HL-60/S4 (cell line): ENCODE measurements at regions not wholly inside any gene's neighbourhood (a gene's known extent, or its start where the extent isn't known, plus 50 kb on each side); places are given as distances from the start of the nearest gene placed in this dataset.
"Not testable (repeated sequence)": the region's sequence is repeated elsewhere in the genome, so short reads cannot be mapped to it uniquely, and the experiment has no call there.

Experiments
- in situ Hi-C: fragments of 300-500 bp; cut with MboI; formaldehyde crosslinking; loops from 2 replicates; pipeline ENCODE4 v1.14.3; 2022; ENCODE audit warnings: low sequenced_read_pairs

- in situ Hi-C loops: no loop called here
These were observed 216.1 kb downstream of the TRIM36 start for GRCh38 chr5:114953565-114953964.

- in situ Hi-C loops: no loop called here
These were observed 216.8 kb downstream of the TRIM36 start for GRCh38 chr5:114952876-114953275.

DNA sequence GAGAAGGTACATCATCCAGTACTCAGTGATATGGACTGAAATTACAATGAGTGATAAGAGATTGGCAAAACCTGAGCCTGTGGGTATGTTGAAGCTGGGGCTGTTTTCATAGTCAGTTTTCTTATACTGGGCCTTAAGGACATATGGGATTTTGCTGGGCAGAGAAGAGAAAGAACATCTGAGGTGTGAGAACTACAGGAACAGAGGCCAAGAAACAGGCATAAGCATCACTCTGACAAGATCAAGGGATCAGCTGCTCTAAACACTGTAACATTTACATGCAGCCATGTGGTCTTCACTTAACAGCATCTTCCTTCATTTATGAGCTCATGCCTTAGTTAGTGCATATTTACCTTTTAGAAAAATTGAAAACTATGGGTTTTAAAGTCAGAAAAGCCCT, 220.0 kb downstream of the TRIM36 start:
- in situ Hi-C loops: no loop called here

GRCh38 chr5:114948986-114949621, 220.6 kb downstream of the TRIM36 start:
- in situ Hi-C loops: no loop called here

GRCh38 chr5:114948363-114948762, 221.3 kb downstream of the TRIM36 start:
- in situ Hi-C loops: no loop called here

GRCh38 chr5:114940709-114941108, 229.0 kb downstream of the TRIM36 start:
- in situ Hi-C loops: no loop called here

GRCh38 chr5:114935490-114935889, 234.2 kb downstream of the TRIM36 start:
- in situ Hi-C loops: no loop called here

DNA sequence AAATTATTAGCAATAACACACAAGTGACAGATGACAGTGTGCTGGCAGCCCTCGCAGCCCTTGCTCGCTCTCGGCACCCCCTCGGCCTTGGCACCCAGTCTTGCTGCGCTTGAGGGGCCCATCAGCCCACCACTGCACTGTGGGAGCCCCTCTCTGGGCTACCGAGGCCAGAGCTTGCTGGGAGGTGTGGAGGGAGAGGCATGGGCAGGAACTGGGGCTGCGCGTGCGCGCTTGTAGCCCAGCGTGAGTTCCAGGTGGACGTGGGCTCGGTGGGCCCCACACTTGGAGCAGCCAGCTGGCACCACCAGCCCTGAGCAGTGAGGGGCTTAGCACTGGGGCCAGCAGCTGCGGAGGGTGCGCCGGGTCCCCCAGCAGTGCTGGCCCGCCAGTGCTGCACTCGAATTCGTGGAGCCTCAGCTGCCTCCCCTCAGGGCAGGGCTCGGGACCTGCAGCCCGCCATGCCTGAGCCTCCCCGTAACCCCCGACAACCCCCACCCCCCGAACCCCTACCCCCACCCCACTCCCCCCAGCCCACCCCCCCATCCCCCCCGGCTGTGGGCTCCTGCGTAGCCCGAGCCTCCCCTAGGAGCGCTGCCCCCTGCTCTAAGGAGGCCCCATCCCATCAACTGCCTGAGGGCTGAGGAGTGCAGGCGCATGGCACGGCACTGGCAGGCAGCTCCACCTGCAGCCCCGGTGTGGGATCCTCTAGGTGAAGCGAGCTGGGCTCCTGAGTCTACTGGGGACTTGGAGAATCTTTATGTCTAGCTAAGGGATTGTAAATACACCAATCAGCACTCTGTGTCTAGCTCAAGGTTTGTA, 240.9 kb downstream of the TRIM36 start:
- in situ Hi-C loops: no loop called here

DNA sequence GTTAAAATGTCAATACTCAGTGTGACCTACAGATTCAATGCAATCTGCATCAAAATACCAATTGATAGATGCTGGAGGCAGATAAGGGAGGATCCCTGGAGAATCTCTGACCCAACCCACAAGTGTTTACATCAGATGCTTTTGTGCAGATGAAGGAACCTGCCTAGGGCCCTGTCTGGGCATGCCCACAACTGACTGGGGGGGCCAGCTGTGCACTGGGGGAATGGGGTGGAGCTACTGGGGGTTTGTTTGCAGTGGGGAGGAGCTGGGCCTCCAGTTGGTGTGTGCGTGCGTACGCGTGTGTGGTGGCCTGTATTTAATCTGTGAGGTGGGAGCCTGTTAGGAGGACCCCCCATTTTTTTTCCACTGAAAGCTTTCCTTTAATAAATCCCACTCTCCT, 244.9 kb downstream of the TRIM36 start:
- in situ Hi-C loops: no loop called here

- in situ Hi-C loops: no loop called here
These were observed 257.4 kb downstream of the TRIM36 start for GRCh38 chr5:114912189-114912920.

GRCh38 chr5:114910727-114911126, 259.0 kb downstream of the TRIM36 start:
- in situ Hi-C loops: no loop called here

DNA sequence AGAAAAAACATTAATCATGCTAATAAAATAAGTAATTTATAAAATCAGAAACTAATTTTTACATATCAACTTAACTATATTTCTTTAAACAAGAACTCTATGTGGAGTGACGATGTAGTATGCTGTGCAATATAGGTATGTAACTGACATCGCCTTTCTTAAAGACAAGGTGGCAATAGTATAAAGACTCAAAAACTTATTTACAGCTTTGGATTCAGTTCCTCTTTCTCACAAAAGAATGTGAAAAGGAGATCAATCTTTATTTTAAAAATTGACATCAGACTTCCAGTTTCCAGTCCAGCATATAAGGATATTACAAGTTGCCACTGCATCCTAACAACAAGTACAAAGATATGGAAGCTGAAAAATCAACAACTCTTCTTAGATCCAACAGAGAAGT, 260.3 kb downstream of the TRIM36 start:
- in situ Hi-C loops: no loop called here

DNA sequence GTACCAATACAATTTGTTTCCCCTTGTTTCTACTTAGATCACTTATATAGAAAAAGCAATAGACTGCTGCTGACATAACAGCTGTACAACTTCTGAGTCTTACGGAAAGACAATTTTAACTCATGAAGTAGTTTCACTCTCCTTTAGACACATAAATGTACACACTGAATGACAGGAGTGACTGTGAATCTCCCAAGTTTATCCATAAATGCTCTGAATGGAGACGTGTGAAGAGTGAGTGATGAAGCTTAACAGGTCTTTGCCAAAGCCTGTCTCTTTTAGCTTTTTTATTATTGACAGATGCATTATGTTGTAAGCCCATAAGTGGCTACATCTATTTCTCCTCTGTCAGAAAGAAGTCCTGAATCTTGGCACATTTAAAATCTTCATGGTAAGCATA, 265.9 kb downstream of the TRIM36 start:
- in situ Hi-C loops: no loop called here

DNA sequence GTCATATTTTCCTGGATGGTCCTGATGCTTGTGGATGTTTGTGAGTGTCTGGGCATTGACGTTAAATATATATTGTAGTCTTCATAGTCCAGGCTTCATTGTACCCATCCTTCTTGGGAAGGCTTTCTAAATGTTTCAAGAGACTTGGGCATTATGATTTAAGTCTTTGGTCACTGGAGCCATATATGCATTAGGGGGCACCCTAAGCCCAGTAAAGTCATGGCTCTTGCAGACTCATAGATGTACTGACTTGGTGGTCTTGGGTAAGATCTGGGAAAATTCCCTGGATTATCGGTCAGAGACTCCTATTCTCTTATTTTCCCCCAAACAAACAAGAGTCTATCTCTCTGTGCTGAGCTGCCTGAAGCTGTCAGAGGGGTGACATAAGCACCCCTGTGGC, 271.1 kb downstream of the TRIM36 start:
- in situ Hi-C loops: no loop called here

DNA sequence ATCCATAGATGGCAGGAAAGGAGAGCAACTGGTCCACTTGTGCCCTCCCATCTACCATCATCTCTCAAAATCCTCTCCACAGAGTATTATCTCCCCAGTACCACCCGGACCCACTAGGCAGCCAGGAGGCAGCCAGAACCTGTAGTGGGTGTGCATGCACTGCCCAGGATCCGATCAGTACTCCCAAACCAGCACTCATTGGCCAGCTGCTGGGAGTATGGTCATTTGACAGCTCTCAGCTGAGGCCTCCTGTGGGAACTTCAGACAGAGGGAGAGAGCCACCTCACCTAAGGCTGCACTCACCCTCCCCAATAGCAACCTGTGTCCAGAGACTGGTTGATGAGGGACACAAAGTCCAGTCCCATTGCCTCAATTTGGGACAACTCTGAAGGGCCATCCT, 286.0 kb downstream of the TRIM36 start:
- in situ Hi-C loops: no loop called here

DNA sequence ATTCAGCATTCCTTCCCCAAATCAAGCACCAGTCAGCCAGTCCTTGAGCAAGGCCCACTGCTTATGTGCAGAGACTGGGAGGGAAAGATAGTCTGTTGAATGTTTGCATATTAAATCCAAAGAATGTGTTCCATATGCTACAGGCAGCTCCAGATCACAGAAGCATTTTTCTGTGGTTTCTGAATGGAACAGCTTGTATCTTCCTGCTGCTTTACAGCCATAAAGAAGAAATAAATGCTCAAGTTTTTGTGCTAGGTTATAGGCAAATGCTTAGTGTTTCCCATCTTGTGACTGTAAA, 310.3 kb downstream of the TRIM36 start:
- in situ Hi-C loops: no loop called here

- in situ Hi-C loops: no loop called here
These were observed 310.9 kb downstream of the TRIM36 start for GRCh38 chr5:114858665-114859437.

DNA sequence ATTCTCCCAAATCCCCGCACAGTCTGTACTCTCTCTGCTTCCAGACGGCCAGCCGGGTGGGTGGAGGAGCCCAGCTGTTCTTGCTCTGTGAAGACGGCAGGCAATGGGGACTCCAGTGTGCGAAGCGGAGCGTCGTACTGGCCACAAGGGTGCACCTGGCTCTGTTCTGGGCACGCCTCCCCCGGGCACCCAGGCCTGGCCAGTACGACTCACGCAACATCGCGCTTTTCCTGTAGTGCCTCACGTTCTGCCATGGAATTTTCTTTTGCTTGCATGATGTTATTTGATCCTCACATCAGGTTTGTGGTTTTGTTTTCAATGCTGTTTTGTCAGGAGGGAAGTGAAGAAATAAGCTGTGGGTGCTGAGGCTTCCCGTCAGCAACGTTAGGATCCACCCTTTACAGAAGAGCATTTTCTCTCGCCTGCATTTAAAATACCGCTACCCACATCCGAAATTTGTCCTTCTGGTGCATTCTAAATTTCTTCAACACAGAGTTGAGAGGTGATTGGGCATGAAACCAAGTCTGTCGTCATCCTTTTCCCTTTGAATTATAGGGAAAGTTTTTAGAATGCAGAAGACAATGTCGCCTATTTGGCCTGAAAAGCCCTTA, 311.7 kb downstream of the TRIM36 start:
- in situ Hi-C loops: no loop called here

DNA sequence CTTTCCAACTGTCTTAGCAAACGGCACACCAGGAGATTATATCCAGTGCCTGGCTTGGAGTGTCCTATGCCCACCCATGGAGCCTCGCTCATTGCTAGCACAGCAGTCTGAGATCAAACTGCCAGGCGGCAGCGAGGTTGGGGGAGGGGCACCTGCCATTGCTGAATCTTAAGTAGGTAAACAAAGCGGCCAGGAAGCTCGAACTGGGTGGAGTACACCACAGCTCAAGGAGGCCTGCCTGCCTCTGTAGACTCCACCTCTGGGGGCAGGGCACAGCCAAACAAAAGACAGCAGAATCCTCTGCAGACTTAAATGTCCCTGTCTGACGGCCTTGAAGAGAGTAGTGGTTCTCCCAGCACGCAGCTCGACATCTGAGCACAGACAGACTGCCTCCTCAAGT, 325.0 kb downstream of the TRIM36 start:
- in situ Hi-C loops: not testable (repeated sequence)

DNA sequence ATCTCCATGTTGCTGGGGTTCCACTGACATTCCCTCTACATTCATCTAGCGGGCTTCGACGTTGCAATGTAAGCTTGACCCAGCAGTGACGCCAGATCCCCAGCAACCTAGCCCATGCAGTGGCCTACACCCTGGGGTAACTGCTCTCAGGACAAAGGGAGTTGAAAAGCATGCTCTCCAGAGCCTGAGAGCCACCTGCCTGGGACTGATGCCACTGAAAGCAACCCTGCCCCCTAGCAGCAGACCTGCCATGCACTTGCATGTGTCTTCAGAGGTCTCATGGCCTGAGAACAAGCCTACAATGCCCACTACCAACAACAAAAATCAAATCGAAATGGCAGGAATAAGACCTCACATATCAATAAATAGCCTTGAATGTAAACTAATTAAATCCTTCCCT, 330.3 kb downstream of the TRIM36 start:
- in situ Hi-C loops: no loop called here

- in situ Hi-C loops: no loop called here
These were observed 330.8 kb downstream of the TRIM36 start for GRCh38 chr5:114838937-114839336.
